ENCODE measurements at regions not wholly inside any gene's neighbourhood (a gene's known extent, or its start where the extent isn't known, plus 50 kb on each side); places are given as distances from the start of the nearest gene placed in this dataset.

GRCh38 chr17:27976331-27976730, 66.1 kb upstream of the NLK start:
- Mint-ChIP-seq H3K9me3 (no peaks in the 10 kb centered on the region), H3K27ac (no peak overlapping the region), H3K4me3 (no peak overlapping the region), H3K36me3 (ENCODE audit: low read depth) (no peaks in the 10 kb centered on the region), H3K4me1 (peaks cover 6% of the 10 kb centered on the region), H3K27me3 (ENCODE audit: insufficient read depth, low read depth, poor library complexity) (peaks cover 4% of the 10 kb centered on the region)
- Histone ChIP-seq H3K27me3 (ENCODE audit: insufficient read depth) (no peaks in the 10 kb centered on the region), H3F3A (replicated peaks; ENCODE audit: low read depth) (no peaks in the 10 kb centered on the region), H4K20me1 (replicated peaks; ENCODE audit: insufficient read depth) (no peaks in the 10 kb centered on the region), H3K4me2 (no peak overlapping the region), H3K36me3 (ENCODE audit: insufficient read depth) (no peaks in the 10 kb centered on the region), H3K4me3 (no peak overlapping the region), H3K27ac (ENCODE audit: low read depth) (no peak overlapping the region), H2AFZ (no peak overlapping the region), H3K79me2 (replicated peaks; ENCODE audit: insufficient read depth) (no peaks in the 10 kb centered on the region), H3K9me2 (ENCODE audit: insufficient read depth) (peaks cover 5% of the 10 kb centered on the region; the same call in 1 of the 2 replicates), H3K4me1 (ENCODE audit: insufficient read depth) (no peaks in the 10 kb centered on the region)
- ATAC-seq: no peak
- TF ChIP-seq CREB1 (CRISPR knock-in tag; IDR thresholded peaks at IDR 0.05; ENCODE audit: low read depth) (no peak), REST (IDR thresholded peaks at IDR 0.05; ENCODE audit: unreplicated experiment) (no peak), NANOG (IDR thresholded peaks at IDR 0.05; ENCODE audit: borderline replicate concordance) (no peak), ZNF114 (CRISPR knock-in tag; IDR thresholded peaks at IDR 0.05) (no peak), CTCF (conservative IDR thresholded peaks at IDR 0.05; ENCODE audit: low read depth in 2 of 2) (no peak), ETS1 (IDR thresholded peaks at IDR 0.05) (no peak), ZNF462 (CRISPR knock-in tag; IDR thresholded peaks at IDR 0.05) (no peak), POLR2AphosphoS5 (IDR thresholded peaks at IDR 0.05; ENCODE audit: low read depth) (no peak), EZH2 (IDR thresholded peaks at IDR 0.05; ENCODE audit: low read depth, unreplicated experiment) (no peak), STAT1 (IDR thresholded peaks at IDR 0.05; ENCODE audit: unreplicated experiment) (no peak)
- no peak for DNase-seq (ENCODE audit: low spot score)
